Heart left ventricle (tissue), 16 donors: ENCODE measurements at regions not wholly inside any gene's neighbourhood (a gene's known extent, or its start where the extent isn't known, plus 50 kb on each side); places are given as distances from the start of the nearest gene placed in this dataset.

Source experiments
- ATAC-seq, 4 donors: fragments of 200-7000 bp; cut with Tn5 transposase; one replicate each; pipeline ENCODE4 v1.9.1; 2020 to 2022; ENCODE audit warnings: moderate library complexity in 4 of 4, mild to moderate bottlenecking in 3 of 4, moderate number of reproducible peaks in 1 of 4
- DNase-seq, 5 donors: peaks; one replicate each; pipeline ENCODE4 v3.0.0-alpha.2; 2020
- H3K27ac ChIP-seq, 12 donors: fragments of 200-600 bp; sonication (generic) in 4 of 12; one replicate each; pipeline versions ENCODE4 v1.5.0 to v1.8.0; 2016 to 2022; ENCODE audit warnings: mild to moderate bottlenecking in 2 of 12
- H3K27me3 ChIP-seq, 9 donors: fragments of 200-600 bp; sonication (generic) in 2 of 9; one replicate each; pipeline versions ENCODE4 v1.5.1 to v1.8.0; 2016 to 2022; ENCODE audit warnings: mild to moderate bottlenecking in 3 of 9
- H3K36me3 ChIP-seq, 9 donors: fragments of 200-600 bp; sonication (generic) in 2 of 9; one replicate each; pipeline versions ENCODE4 v1.5.0 to v1.8.0; 2018 to 2022; ENCODE audit warnings: mild to moderate bottlenecking in 2 of 9
- H3K4me1 ChIP-seq, 12 donors: fragments of 200-600 bp; sonication (generic) in 4 of 12; one replicate each; pipeline versions ENCODE4 v1.5.0 to v1.8.0; 2016 to 2022; ENCODE audit warnings: mild to moderate bottlenecking in 3 of 12
- H3K4me3 ChIP-seq, 12 donors: fragments of 200-600 bp; sonication (generic) in 4 of 12; one replicate each; pipeline versions ENCODE4 v1.5.0 to v1.8.0; 2017 to 2022; ENCODE audit warnings: mild to moderate bottlenecking in 9 of 12, moderate library complexity in 4 of 12
- H3K9me3 ChIP-seq, 12 donors: fragments of 200-600 bp; sonication (generic) in 4 of 12; one replicate each; pipeline versions ENCODE4 v1.5.0 to v1.8.0; 2016 to 2022; ENCODE audit warnings: mild to moderate bottlenecking in 1 of 12
- CTCF ChIP-seq, 12 donors: fragments of 200-600 bp; sonication (generic) in 4 of 12; IDR thresholded peaks; one replicate each; pipeline versions ENCODE4 v1.5.0 to v1.8.0; 2018 to 2022; ENCODE audit warnings: antibody characterized with exemption in 12 of 12, mild to moderate bottlenecking in 5 of 12
- POLR2A ChIP-seq, 2 donors: fragments of 450-650 bp; IDR thresholded peaks; one replicate each; pipeline ENCODE4 v1.6.1; 2017; ENCODE audit warnings: antibody characterized with exemption in 2 of 2, mild to moderate bottlenecking in 2 of 2, moderate library complexity in 2 of 2
- WGBS, 4 donors: extraction: QIAGEN DNeasy Blood & Tissue Kit in 2 of 4; methylation state at CpG; one replicate each; pipeline versions ENCODE4 v1.1.5 to v1.1.7; 2013 to 2018; 5-methylcytosine and 5-hydroxymethylcytosine counted together
- intact Hi-C, 10 donors: fragments of 100-400 bp; cut with DNase I; formaldehyde crosslinking; loops; one replicate each; pipeline versions ENCODE4 v1.11.1 to v1.14.2; 2022
- donor health status: ischemic (EF 13 %, LVEDD 7.1; RV severe dilation, severe dysfunction).
- donor health status: healthy with polysubstance abuse.
- donor health status: DM: no; HTN: yes; CAD: no.
- donor health status: DM: no; HTN: no; CAD: no.
- donor health status: ischemic (EF 25% LVEDD 6.9; RV normal size, moderate dysfunction).
- donor health status: ischemic (EF 25% LVEDD 5.7; RV mildly dilated, moderate dysfunction).
- donor health status: healthy.
- donor health status: DM: yes; HTN: yes; CAD: no.
- donor health status: ischemic (EF 35%, LVEDD 5.7; RV mildly dilated, moderate dysfunction).
- donor health status: nonischemic (EF 11% LVEDD 7.7; RV severe dilation, severe dysfunction).
- donor health status: DM: yes; HTN: yes; CAD: no.
- donor health status: PGD.
- donor health status: ischemic (EF 29% LVEDD 5.4; RV normal size, mild dysfunction).
- donor health status: nonischemic (EF 23%, LVEDD 6.1; RV moderate dilation, normal function).

- Histone ChIP-seq H3K4me1 (peaks cover 0 to 6% (median 0%) of the 10 kb centered on the region in 12 donors), H3K27me3 (peaks cover 0 to 39% (median 10%) of the 10 kb centered on the region in 9 donors), H3K36me3 (no peaks in the 10 kb centered on the region), H3K27ac (peak overlapping the region in 1 of 12 donors; percentile 37), H3K4me3 (no peak overlapping the region), H3K9me3 (no peaks in the 10 kb centered on the region)
- 64 to 74% (median 69%) methylated on average over 17 of the region's 17 CpGs for WGBS, 4 donors
- peak in 1 of 4 donors; percentile 38 for ATAC-seq
- intact Hi-C loops: no loop called here
- no peak for DNase-seq
- TF ChIP-seq POLR2A (IDR thresholded peaks at IDR 0.05): no peak
- no peak for TF ChIP-seq CTCF (IDR thresholded peaks at IDR 0.05)
These were observed 141.5 kb downstream of the IRF8 start for GRCh38 chr16:86040496-86040895.

GRCh38 chr16:86041215-86041614 is 142.3 kb downstream of the IRF8 start:
- H3K9me3 ChIP-seq: no peaks in the 10 kb centered on the region
- TF ChIP-seq CTCF (IDR thresholded peaks at IDR 0.05) (no peak), POLR2A (IDR thresholded peaks at IDR 0.05) (no peak)
- peaks cover 0 to 41% (median 10%) of the 10 kb centered on the region in 9 donors for H3K27me3 ChIP-seq
- no peak overlapping the region for H3K27ac ChIP-seq
- WGBS, 4 donors: 83 to 91% (median 84%) methylated on average over 11 of the region's 11 CpGs
- H3K36me3 ChIP-seq: no peaks in the 10 kb centered on the region
- ATAC-seq: no peak
- intact Hi-C loops: no loop called here
- peaks cover 0 to 6% (median 0%) of the 10 kb centered on the region in 12 donors for H3K4me1 ChIP-seq
- no peak for DNase-seq
- H3K4me3 ChIP-seq: no peak overlapping the region

- Histone ChIP-seq H3K36me3 (no peaks in the 10 kb centered on the region), H3K4me1 (peaks cover 0 to 6% (median 0%) of the 10 kb centered on the region in 12 donors), H3K27ac (no peak overlapping the region), H3K27me3 (peaks cover 0 to 47% (median 10%) of the 10 kb centered on the region in 9 donors), H3K9me3 (no peaks in the 10 kb centered on the region), H3K4me3 (no peak overlapping the region)
- 63 to 85% (median 78%) methylated on average over 4 of the region's 4 CpGs for WGBS, 4 donors
- DNase-seq: no peak
- ATAC-seq: no peak
- TF ChIP-seq CTCF (IDR thresholded peaks at IDR 0.05): no peak
- TF ChIP-seq POLR2A (IDR thresholded peaks at IDR 0.05): no peak
- intact Hi-C loops: no loop called here
These were observed 142.8 kb downstream of the IRF8 start for GRCh38 chr16:86041807-86042206.

GRCh38 chr16:86042393-86042792 is 143.4 kb downstream of the IRF8 start:
- H3K36me3 ChIP-seq: no peaks in the 10 kb centered on the region
- ATAC-seq (no peak), DNase-seq (no peak)
- no peak overlapping the region for H3K4me3 ChIP-seq
- H3K9me3 ChIP-seq: no peaks in the 10 kb centered on the region
- H3K4me1 ChIP-seq: peaks cover 0 to 6% (median 0%) of the 10 kb centered on the region in 12 donors
- H3K27ac ChIP-seq: no peak overlapping the region
- peaks cover 0 to 52% (median 10%) of the 10 kb centered on the region in 9 donors for H3K27me3 ChIP-seq
- intact Hi-C loops: no loop called here
- no peak for TF ChIP-seq CTCF (IDR thresholded peaks at IDR 0.05)
- WGBS, 4 donors: 64 to 76% (median 70%) methylated on average over 8 to 9 of the region's 9 CpGs
